Tibial nerve (tissue), 4 donors: ENCODE measurements at regions not wholly inside any gene's neighbourhood (a gene's known extent, or its start where the extent isn't known, plus 50 kb on each side); places are given as distances from the start of the nearest gene placed in this dataset.

Experiments used
- DNase-seq, 2 donors: peaks; one replicate each; pipeline ENCODE4 v3.0.0-alpha.2; 2019; ENCODE audit warnings: low spot score in 2 of 2
- H3K27ac ChIP-seq, 4 donors: fragments of 200-600 bp; sonication (generic) in 3 of 4; one replicate each; pipeline ENCODE4 v1.5.1; 2017 to 2019; ENCODE audit warnings: mild to moderate bottlenecking in 1 of 4
- H3K27me3 ChIP-seq, 2 donors: fragments of 200-600 bp; sonication (generic) in 1 of 2; one replicate each; pipeline versions ENCODE4 v1.5.1 to v1.6.0; 2017 to 2019
- H3K36me3 ChIP-seq, 3 donors: fragments of 200-600 bp; sonication (generic); one replicate each; pipeline ENCODE4 v1.5.1; 2018 to 2019
- H3K4me1 ChIP-seq, 4 donors: fragments of 200-600 bp; sonication (generic) in 3 of 4; one replicate each; pipeline ENCODE4 v1.5.1; 2017 to 2019
- H3K4me3 ChIP-seq, 4 donors: fragments of 200-600 bp; sonication (generic) in 3 of 4; one replicate each; pipeline ENCODE4 v1.5.1; 2017 to 2019; ENCODE audit warnings: mild to moderate bottlenecking in 1 of 4, moderate library complexity in 1 of 4
- H3K9me3 ChIP-seq, 4 donors: fragments of 200-600 bp; sonication (generic) in 3 of 4; one replicate each; pipeline ENCODE4 v1.5.1; 2017 to 2019
- CTCF ChIP-seq, 5 experiments: fragments of 200-600 bp in 3 of 5; fragments of 450-650 bp in 2 of 5; sonication (generic) in 3 of 5; IDR thresholded peaks; one replicate each; pipeline ENCODE4 v1.5.1; 2016 to 2019; ENCODE audit warnings: antibody characterized with exemption in 5 of 5, mild to moderate bottlenecking in 3 of 5, moderate library complexity in 2 of 5
- EP300 ChIP-seq, 2 donors: sonication (generic); formaldehyde crosslinking; IDR thresholded peaks; one replicate each; pipeline ENCODE4 v1.6.1; 2017; ENCODE audit warnings: antibody characterized with exemption in 2 of 2, mild to moderate bottlenecking in 1 of 2
- POLR2A ChIP-seq, 2 donors: fragments of 450-650 bp; IDR thresholded peaks; one replicate each; pipeline ENCODE4 v1.6.1; 2017; ENCODE audit warnings: antibody characterized with exemption in 2 of 2, mild to moderate bottlenecking in 2 of 2, moderate library complexity in 2 of 2
- WGBS, 2 donors: methylation state at CpG; one replicate each; pipeline ENCODE4 v1.1.5; 2018; 5-methylcytosine and 5-hydroxymethylcytosine counted together

- no peaks in the 10 kb centered on the region for H3K36me3 ChIP-seq
- no peak for DNase-seq
- no peaks in the 10 kb centered on the region for H3K9me3 ChIP-seq
- TF ChIP-seq EP300 (IDR thresholded peaks at IDR 0.05): no peak
- TF ChIP-seq POLR2A (IDR thresholded peaks at IDR 0.05): no peak
- TF ChIP-seq CTCF (IDR thresholded peaks at IDR 0.05): no peak
- H3K27me3 ChIP-seq: no peaks in the 10 kb centered on the region
- H3K27ac ChIP-seq: no peak overlapping the region
- no peak overlapping the region for H3K4me3 ChIP-seq
- WGBS, 2 donors: 80 to 88% methylated on average over 2 of the region's 2 CpGs
- no peaks in the 10 kb centered on the region for H3K4me1 ChIP-seq
Measured at GRCh38 chr16:65981057-65981456, 385.4 kb upstream of the CDH5 start.

- Histone ChIP-seq H3K36me3 (no peaks in the 10 kb centered on the region), H3K4me1 (no peaks in the 10 kb centered on the region), H3K4me3 (no peak overlapping the region), H3K9me3 (peaks cover 0 to 8% (median 3%) of the 10 kb centered on the region in 4 donors), H3K27me3 (no peaks in the 10 kb centered on the region), H3K27ac (no peak overlapping the region)
- DNase-seq: no peak
- TF ChIP-seq CTCF (IDR thresholded peaks at IDR 0.05) (no peak), POLR2A (IDR thresholded peaks at IDR 0.05) (no peak), EP300 (IDR thresholded peaks at IDR 0.05) (no peak)
- 90 to 92% methylated on average over 7 of the region's 7 CpGs for WGBS, 2 donors
Measured at GRCh38 chr16:65975049-65975708, 391.3 kb upstream of the CDH5 start.

- WGBS, 2 donors: 36 to 51% methylated on average over 4 of the region's 4 CpGs
- Histone ChIP-seq H3K36me3 (no peaks in the 10 kb centered on the region), H3K27ac (no peak overlapping the region), H3K4me1 (peaks cover 0 to 6% (median 0%) of the 10 kb centered on the region in 4 donors), H3K27me3 (no peaks in the 10 kb centered on the region), H3K4me3 (no peak overlapping the region), H3K9me3 (peaks cover 0 to 4% (median 2%) of the 10 kb centered on the region in 4 donors)
- no peak for TF ChIP-seq CTCF (IDR thresholded peaks at IDR 0.05)
- TF ChIP-seq EP300 (IDR thresholded peaks at IDR 0.05): no peak
- TF ChIP-seq POLR2A (IDR thresholded peaks at IDR 0.05): no peak
- no peak for DNase-seq
Measured at GRCh38 chr16:65967376-65967775, 399.1 kb upstream of the CDH5 start.

GRCh38 chr16:65965628-65966027 lies 400.9 kb upstream of the CDH5 start:
- no peaks in the 10 kb centered on the region for H3K9me3 ChIP-seq
- H3K4me3 ChIP-seq: no peak overlapping the region
- no peaks in the 10 kb centered on the region for H3K27me3 ChIP-seq
- H3K4me1 ChIP-seq: peaks cover 0 to 6% (median 0%) of the 10 kb centered on the region in 4 donors
- no peak for DNase-seq
- H3K27ac ChIP-seq: no peak overlapping the region
- TF ChIP-seq CTCF (IDR thresholded peaks at IDR 0.05): no peak
- no peak for TF ChIP-seq EP300 (IDR thresholded peaks at IDR 0.05)
- TF ChIP-seq POLR2A (IDR thresholded peaks at IDR 0.05): no peak
- H3K36me3 ChIP-seq: no peaks in the 10 kb centered on the region
- WGBS, 2 donors: 94% methylated on average over 6 of the region's 6 CpGs

GRCh38 chr16:65964752-65965151 lies 401.7 kb upstream of the CDH5 start:
- no peaks in the 10 kb centered on the region for H3K9me3 ChIP-seq
- no peak overlapping the region for H3K27ac ChIP-seq
- H3K27me3 ChIP-seq: no peaks in the 10 kb centered on the region
- WGBS, 2 donors: 82 to 83% methylated on average over 4 of the region's 4 CpGs
- H3K36me3 ChIP-seq: no peaks in the 10 kb centered on the region
- no peak for DNase-seq
- H3K4me1 ChIP-seq: peaks cover 0 to 6% (median 0%) of the 10 kb centered on the region in 4 donors
- TF ChIP-seq EP300 (IDR thresholded peaks at IDR 0.05): no peak
- TF ChIP-seq CTCF (IDR thresholded peaks at IDR 0.05): no peak
- TF ChIP-seq POLR2A (IDR thresholded peaks at IDR 0.05): no peak
- no peak overlapping the region for H3K4me3 ChIP-seq
